GM21529 (cell line): ENCODE measurements at regions not wholly inside any gene's neighbourhood (a gene's known extent, or its start where the extent isn't known, plus 50 kb on each side); places are given as distances from the start of the nearest gene placed in this dataset.

Experiments
- ATAC-seq: cut with Tn5 transposase; IDR thresholded peaks from one replicate; pipeline ENCODE4 v1.9.1; 2021; ENCODE audit not compliant: unreplicated experiment

- no peak for ATAC-seq
Observed at GRCh38 chr12:74794522-74794921, 256.9 kb downstream of the ATXN7L3B start.

- no peak for ATAC-seq
Observed at GRCh38 chr12:74801625-74802024, 264.0 kb downstream of the ATXN7L3B start.

GRCh38 chr12:74816398-74817175, 279.0 kb downstream of the ATXN7L3B start:
- ATAC-seq = no peak

- no peak for ATAC-seq
Observed at GRCh38 chr12:74817499-74817898, 279.9 kb downstream of the ATXN7L3B start.

GRCh38 chr12:74818412-74818811, 280.8 kb downstream of the ATXN7L3B start:
- no peak for ATAC-seq

- no peak for ATAC-seq
Observed at GRCh38 chr12:74820324-74820723, 282.7 kb downstream of the ATXN7L3B start.

- ATAC-seq = no peak
Observed at GRCh38 chr12:74836567-74836966, 298.9 kb downstream of the ATXN7L3B start.

- no peak for ATAC-seq
Observed at GRCh38 chr12:74846116-74846515, 308.5 kb downstream of the ATXN7L3B start.

- no peak for ATAC-seq
Observed at GRCh38 chr12:74847169-74847568, 309.5 kb downstream of the ATXN7L3B start.

GRCh38 chr12:74848006-74848405, 310.4 kb downstream of the ATXN7L3B start:
- ATAC-seq = no peak

- ATAC-seq = no peak
Observed at GRCh38 chr12:74849801-74850200, 312.2 kb downstream of the ATXN7L3B start.

- no peak for ATAC-seq
Observed at GRCh38 chr12:74871817-74872216, 334.2 kb downstream of the ATXN7L3B start.

GRCh38 chr12:74885775-74886174, 323.9 kb downstream of the KCNC2 start:
- ATAC-seq = no peak

- ATAC-seq = no peak
Observed at GRCh38 chr12:74889073-74889472, 320.6 kb downstream of the KCNC2 start.

- peak; percentile 65 for ATAC-seq
Observed at GRCh38 chr12:74889563-74890236, 319.9 kb downstream of the KCNC2 start.

GRCh38 chr12:74890237-74890599, 319.4 kb downstream of the KCNC2 start:
- ATAC-seq = peak; percentile 95

- no peak for ATAC-seq
Observed at GRCh38 chr12:74891083-74891668, 318.5 kb downstream of the KCNC2 start.

- ATAC-seq = no peak
Observed at GRCh38 chr12:74892057-74892633, 317.5 kb downstream of the KCNC2 start.

GRCh38 chr12:74896186-74896585, 313.5 kb downstream of the KCNC2 start:
- no peak for ATAC-seq

- no peak for ATAC-seq
Observed at GRCh38 chr12:74897425-74898211, 312.0 kb downstream of the KCNC2 start.
